ENCODE measurements at regions not wholly inside any gene's neighbourhood (a gene's known extent, or its start where the extent isn't known, plus 50 kb on each side); places are given as distances from the start of the nearest gene placed in this dataset.

DNA sequence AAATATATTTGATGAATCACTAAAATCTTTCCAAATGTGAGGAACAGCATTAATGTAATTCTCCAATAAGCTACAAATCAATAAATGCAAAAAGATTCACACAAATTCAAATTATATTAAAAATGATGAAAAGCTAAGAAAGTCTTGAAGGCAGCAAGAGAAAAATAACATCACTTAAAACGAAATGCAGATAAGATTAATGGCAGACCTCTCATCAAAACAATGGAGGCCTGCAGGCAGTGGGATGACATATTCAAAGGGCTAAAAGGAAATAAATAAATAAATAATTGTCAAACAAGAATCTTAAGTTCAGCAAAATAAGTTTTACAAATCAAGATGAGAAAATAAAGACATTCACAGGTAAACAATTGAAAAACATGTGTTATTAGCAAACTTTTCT lies 952.1 kb downstream of the SLITRK6 start:
- TF ChIP-seq POLR2A (IDR thresholded peaks at IDR 0.05; ENCODE audit: low read length), result no peak
- no peak for TF ChIP-seq GATA1 (IDR thresholded peaks at IDR 0.05; ENCODE audit: low read depth, low read length)

All from erythroblast (primary cell).